ENCODE measurements at regions not wholly inside any gene's neighbourhood (a gene's known extent, or its start where the extent isn't known, plus 50 kb on each side); places are given as distances from the start of the nearest gene placed in this dataset.

DNA sequence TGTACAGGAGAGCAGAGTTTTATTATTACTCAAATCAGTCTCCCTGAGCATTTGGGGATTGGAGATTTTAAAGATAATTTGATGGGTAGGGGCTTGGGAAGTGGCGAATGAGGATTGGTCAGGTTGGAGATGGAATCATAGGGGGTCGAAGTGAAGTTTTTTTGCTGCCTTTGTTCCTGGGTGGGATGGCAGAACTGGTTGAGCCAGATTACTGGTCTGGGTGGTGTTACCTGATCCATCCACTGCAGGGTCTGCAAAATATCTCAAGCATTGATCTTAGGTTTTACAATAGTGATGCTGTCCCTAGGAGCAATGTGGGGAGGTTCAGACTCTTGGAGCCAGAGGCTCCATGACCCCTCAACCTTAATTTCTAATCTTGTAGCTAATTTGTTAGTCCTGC lies 108.8 kb downstream of the BACH1 start:
- Histone ChIP-seq H3K36me3 (no peaks in the 10 kb centered on the region), H3K4me3 (no peak overlapping the region), H3K27ac (no peak overlapping the region), H3K27me3 (no peaks in the 10 kb centered on the region), H3K9me3 (no peaks in the 10 kb centered on the region), H3K4me1 (no peaks in the 10 kb centered on the region)
- TF ChIP-seq CTCF (IDR thresholded peaks at IDR 0.05), result no peak
- intact Hi-C loops (cut with DNase I), result no loop called here
- DNase-seq (ENCODE audit: low spot score in 2 of 2), result no peak

GRCh38 chr21:29413683-29414082 lies 115.0 kb downstream of the BACH1 start:
- TF ChIP-seq CTCF (IDR thresholded peaks at IDR 0.05), result no peak
- intact Hi-C loops (cut with DNase I), result no loop called here

GRCh38 chr21:29416268-29416667 lies 117.5 kb downstream of the BACH1 start:
- TF ChIP-seq CTCF (IDR thresholded peaks at IDR 0.05), result no peak
- intact Hi-C loops (cut with DNase I), result no loop called here
- H3K4me1 ChIP-seq, result no peaks in the 10 kb centered on the region
- H3K27ac ChIP-seq, result no peak overlapping the region
- H3K9me3 ChIP-seq, result no peaks in the 10 kb centered on the region
- no peaks in the 10 kb centered on the region for H3K27me3 ChIP-seq
- no peak for DNase-seq (ENCODE audit: low spot score in 2 of 2)
- no peaks in the 10 kb centered on the region for H3K36me3 ChIP-seq
- no peak overlapping the region for H3K4me3 ChIP-seq

More at GRCh38 chr21:29413683-29414082, 115.0 kb downstream of the BACH1 start:
- H3K36me3 ChIP-seq, result no peaks in the 10 kb centered on the region
- H3K4me1 ChIP-seq, result no peaks in the 10 kb centered on the region
- H3K27me3 ChIP-seq, result no peaks in the 10 kb centered on the region
- no peaks in the 10 kb centered on the region for H3K9me3 ChIP-seq
- DNase-seq (ENCODE audit: low spot score in 2 of 2), result no peak
- H3K4me3 ChIP-seq, result no peak overlapping the region
- H3K27ac ChIP-seq, result no peak overlapping the region

GRCh38 chr21:29418813-29419212 lies 120.1 kb downstream of the BACH1 start:
- no peak overlapping the region for H3K4me3 ChIP-seq
- H3K27me3 ChIP-seq, result no peaks in the 10 kb centered on the region
- TF ChIP-seq CTCF (IDR thresholded peaks at IDR 0.05), result no peak
- no peak for DNase-seq (ENCODE audit: low spot score in 2 of 2)
- no peaks in the 10 kb centered on the region for H3K9me3 ChIP-seq
- no peaks in the 10 kb centered on the region for H3K4me1 ChIP-seq
- no peak overlapping the region for H3K27ac ChIP-seq
- H3K36me3 ChIP-seq, result no peaks in the 10 kb centered on the region
- intact Hi-C loops (cut with DNase I), result no loop called here

GRCh38 chr21:29419422-29419821 lies 120.7 kb downstream of the BACH1 start:
- no peak for TF ChIP-seq CTCF (IDR thresholded peaks at IDR 0.05)
- Histone ChIP-seq H3K4me3 (no peak overlapping the region), H3K4me1 (no peaks in the 10 kb centered on the region), H3K27me3 (no peaks in the 10 kb centered on the region), H3K36me3 (no peaks in the 10 kb centered on the region), H3K9me3 (no peaks in the 10 kb centered on the region), H3K27ac (no peak overlapping the region)
- intact Hi-C loops (cut with DNase I), result no loop called here
- no peak for DNase-seq (ENCODE audit: low spot score in 2 of 2)

Data from ascending aorta (tissue), 2 donors.